ENCODE measurements at regions not wholly inside any gene's neighbourhood (a gene's known extent, or its start where the extent isn't known, plus 50 kb on each side); places are given as distances from the start of the nearest gene placed in this dataset.
"Not testable (repeated sequence)": the region's sequence is repeated elsewhere in the genome, so short reads cannot be mapped to it uniquely, and the experiment has no call there.

DNA sequence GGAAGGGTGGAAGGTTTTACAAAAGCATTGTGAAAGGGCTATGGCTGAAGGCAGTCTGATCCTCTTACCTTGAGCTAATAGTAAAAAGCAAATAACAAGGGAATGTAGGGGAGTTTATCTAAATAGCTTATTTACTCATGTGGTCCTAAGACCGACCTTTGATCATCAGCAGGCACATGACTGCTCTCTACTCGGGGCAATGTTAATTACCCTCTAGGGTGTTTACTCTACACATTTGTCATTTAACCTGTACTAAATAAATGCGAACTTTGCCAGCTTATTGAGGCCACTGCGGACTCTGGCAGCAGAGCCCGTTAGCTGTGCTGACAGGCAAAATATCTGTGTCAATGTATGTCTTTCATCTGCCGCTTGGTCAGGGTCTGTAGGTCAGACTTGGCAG lies 768.3 kb upstream of the ATXN7L3B start:
- DNase-seq: no peak

DNA sequence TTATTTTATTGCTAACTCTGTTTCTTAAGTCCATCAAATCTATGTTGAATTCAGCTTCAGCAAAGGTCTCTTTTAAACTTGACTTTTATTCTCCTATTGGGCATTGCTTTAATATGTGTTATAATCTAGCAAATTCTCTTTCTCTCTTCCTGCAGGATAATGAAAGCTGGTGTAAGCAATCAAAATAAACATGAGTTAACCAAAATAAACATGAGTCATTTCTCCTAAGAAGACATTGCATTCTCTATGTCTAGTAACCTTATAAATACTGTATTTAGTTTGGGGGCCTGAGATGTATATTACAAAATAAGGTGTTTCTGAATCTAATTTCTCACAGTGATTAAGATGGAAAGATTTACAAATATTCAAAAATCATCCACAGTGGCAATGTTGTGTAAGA lies 739.1 kb upstream of the ATXN7L3B start:
- DNase-seq: no peak

DNA sequence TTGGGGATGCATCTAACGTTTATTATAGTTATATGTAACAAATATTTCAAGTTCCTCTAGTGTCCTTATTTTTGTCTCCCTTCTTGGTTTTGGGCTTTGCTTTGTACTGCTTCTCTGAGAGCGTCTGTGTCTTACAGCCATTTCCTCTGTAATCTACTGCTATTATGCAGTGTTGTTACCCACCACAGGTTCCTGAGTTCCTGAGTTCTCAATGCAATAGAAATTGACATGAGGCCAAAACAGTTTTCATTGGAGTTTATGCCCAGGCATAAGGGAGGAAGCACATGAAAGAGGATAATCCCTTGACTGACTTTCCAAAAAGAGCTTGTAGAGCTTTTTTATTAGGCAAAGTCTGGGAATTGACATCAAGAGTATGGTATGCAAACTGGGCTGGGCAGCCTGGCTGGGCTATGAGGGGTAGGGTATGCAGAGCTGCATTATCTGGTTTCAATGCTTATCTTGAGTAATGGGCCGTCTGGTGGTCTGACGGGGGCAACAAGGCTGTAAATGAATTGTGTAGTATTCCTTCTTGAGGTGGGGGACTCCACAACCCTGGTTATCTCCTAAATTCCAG lies 722.5 kb upstream of the ATXN7L3B start:
- DNase-seq: no peak

DNA sequence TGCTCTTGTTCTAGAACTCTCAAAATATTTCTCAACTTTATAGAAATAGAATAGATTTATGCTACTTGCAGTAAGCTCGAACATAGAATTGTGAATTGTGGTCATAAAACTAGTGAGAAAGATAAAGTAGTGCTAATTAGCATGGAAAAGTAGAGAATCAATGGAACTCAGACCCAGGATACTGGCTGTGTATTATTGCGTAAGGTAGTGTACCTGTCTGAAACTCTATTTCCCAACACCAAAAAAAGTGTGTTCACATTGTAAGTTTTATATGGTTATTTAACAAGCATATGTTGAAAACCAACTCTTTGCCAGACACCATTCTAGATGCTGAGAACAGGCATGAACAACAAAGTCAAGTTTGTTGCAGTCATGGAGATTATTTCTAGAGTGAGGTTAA lies 720.5 kb upstream of the ATXN7L3B start:
- no peak for DNase-seq

DNA sequence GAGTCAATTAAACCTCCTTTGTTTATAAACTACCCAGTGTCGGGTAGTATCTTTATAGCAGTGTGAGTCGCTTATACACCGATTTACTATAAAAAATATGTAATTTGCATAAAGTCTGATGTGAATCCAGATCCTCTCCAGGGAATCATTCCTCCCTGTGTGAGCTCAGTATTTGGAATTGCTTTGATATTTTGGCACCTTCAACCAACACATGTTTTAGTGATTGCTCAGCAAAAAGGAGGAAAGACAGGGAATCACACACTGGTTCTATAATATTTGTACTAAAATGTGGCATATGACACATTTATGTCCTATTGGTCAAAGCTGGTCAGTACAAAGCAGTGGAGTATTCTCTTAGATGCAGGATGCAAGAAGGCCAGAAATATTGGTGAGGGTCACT lies 703.9 kb upstream of the ATXN7L3B start:
- no peak for DNase-seq

DNA sequence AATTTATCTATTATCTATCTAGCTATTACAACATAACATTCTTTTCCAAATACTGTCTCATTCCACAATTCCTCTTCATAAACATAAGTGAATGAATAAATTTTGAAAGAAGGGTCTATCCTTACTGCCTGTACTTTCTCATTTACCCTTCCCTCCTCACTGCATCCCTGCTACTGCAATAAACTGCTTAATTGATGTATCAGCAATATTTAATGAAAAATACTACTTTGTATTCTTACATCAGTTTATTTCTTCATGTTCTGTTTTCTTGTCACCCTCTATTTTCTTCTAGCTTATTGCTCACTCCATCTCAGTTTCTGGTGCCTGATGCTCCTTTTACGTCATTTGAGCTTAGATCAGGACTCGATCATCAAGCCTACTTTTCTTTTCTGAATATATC lies 695.7 kb upstream of the ATXN7L3B start:
- no peak for DNase-seq

DNA sequence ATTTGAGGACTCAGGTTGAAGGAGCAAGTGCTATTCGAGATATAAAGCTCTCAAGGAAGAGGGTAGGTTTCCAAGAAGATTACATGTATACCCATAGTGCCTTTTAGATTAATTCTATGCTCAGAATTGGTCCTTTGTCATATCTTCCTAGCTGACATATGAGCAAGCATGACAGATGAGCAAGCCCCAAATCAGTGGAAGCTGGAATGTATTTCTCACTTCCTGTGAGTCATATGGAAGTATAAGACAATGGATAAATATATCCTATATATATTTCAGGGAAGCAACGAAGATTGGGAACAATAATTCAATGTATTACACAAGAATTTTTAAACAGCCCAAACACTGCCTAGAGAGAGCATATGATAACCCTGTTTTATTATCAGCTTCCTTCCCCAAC lies 674.1 kb upstream of the ATXN7L3B start:
- no peak for DNase-seq

DNA sequence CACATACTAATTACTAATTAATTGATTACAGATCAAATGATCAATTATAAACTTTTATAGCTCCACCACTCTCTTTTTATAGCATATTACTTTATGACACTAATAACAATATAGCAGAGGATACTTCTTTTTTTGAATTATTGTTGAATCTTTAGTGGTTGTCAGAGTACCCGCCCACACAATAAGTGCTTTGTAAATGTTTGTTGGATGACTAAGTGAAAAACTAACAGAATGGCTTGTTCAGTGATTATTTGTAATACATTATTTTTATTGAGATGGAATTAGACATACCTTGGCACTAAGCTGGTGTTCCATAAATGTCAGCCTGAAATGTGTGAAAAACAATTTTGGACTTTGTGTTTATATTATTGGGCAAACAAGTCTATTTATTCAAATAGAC lies 670.5 kb upstream of the ATXN7L3B start:
- no peak for DNase-seq

DNA sequence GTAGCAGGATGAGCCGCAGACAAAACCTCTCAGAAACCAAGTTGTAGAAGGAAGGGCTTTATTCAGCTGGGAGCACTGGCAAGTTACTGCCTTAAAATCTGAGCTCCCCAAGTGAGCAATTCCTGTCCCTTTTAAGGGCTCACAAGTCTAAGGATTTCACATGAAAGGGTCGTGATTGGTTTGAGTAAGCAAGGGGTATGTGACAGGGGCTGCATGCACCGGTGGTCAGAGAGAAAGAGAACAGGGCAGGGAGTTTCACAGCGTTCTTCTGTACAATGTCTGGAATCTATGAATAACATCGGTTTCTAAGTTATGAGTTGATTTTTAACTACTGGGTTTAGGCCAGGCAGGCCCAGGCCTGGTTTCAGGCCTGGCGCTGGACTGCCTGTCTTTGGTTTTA lies 660.3 kb upstream of the ATXN7L3B start:
- not testable (repeated sequence) for DNase-seq

DNA sequence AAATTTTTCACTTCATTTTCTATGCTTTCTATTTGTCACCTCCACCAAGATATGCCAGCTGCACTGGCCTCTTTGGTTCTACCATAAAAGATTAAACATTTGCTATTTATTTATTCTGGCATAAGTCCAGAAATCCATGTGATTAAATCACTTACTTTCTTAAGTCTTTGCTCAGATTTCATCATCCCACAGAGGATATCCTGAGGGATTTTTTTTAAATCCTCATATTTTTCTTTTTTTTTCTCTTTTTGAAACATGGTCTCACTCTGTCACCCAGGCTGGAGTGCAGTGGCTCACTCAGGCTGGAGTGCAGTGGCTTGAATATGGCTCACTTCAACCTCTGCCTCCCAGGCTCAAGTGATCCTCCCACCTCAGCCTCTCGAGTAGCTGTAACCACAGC lies 645.4 kb upstream of the ATXN7L3B start:
- DNase-seq: no peak

DNA sequence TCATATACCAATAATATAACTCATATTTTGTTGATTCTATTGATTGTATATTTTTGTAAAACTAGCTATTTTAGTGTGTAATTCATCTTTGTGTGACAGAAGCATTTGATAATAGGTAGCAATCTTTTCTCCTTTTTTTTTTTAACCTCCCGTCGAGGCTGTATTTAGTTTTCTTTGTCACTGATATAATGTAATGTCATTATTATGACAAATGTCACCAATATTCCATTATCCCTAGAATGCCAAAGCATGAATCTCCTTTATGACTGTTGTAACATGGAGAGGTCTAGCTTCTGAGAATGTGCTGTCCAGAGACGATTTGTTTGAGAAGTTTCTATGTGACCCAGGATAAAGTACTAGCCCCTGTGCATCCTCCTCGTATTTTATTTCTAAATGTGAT lies 639.0 kb upstream of the ATXN7L3B start:
- no peak for DNase-seq

DNA sequence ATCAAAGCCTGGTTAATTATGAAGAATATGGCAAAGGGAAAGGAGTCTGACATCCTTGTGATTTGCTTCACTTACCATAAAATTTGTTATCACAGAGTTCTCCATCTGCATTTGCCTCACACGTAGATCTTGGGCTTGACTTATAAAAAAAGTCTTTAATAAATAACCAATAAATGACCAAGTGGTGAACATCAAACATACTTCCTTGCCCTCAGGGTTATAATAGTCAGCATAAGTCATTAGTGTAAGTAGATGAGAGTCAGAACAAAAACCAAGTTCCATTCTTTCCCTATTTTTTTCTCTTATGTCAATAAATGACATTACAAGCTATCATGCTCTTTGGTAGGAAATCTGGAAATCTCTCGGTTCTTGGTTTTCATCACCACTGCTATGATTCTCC lies 635.4 kb upstream of the ATXN7L3B start:
- no peak for DNase-seq

DNA sequence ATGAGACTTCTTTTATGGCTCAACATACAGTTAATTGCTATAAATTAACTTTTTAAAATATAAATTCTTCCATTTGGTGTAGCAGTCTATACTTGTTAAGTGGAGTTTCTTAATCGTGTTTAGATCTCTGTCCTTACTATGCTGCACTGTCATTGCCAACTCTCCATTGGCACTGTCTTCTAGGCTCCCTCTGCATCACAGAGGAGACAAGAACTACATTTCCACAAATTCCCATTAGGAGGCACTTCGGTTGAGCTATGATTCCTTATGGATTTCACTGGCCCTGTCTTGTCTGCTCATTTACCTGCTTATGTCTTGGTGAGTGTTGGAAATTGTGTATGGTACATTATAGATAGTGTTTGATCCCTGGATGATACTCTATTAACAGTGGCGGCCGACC lies 630.9 kb upstream of the ATXN7L3B start:
- no peak for DNase-seq

DNA sequence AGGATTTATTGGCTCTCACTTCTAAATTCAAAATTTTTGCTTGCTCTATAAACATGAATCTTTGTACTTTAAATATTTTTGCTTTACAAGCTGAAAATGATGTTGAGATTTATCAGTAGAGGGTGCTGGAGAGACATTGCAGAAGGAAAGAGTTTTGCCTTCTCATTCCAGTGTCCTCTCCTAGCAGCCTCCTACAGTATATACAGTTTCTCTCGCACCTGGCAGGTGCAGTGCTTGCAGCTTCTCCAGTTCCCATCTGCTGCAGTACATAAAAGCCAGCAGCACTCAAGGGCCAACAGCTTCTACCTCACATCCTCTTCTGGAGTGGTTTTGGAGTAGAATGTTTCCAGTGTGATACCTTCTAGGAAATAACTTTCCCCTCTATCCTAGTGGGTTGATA lies 601.8 kb upstream of the ATXN7L3B start:
- peak; percentile 49 for DNase-seq

DNA sequence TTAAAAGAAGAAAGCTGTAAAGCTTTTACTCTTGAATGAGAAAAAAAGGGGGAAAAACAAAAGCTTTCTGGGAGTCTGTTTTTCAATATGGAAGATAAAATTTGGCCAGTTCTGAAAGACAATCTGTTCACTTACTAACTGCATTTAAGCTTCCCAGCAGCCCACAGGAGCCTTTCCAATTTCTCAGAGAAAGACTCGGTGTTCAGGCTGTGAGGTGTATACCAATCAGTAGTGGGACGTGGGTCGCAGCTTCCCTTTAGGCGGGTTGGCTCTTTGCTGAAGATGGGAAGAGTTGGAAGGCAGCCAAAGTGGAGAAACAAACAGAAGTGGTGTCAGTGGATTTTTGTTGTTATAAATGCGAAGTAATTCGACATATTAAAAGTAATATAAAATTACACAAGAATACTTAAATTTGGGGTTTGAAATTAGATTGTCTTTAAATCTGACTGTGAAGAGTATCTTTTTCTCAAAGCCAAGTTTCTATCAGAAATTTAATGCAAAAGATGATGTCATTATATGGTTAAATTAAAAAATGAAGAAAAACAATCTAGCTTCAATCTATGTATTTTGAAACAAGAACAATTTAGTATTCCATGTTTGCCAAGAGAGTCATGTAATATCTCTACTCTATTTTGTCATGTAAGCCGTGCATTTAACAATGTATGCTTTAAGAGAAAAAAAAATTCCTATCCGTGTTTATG lies 590.2 kb upstream of the ATXN7L3B start:
- DNase-seq: peak; percentile 9

DNA sequence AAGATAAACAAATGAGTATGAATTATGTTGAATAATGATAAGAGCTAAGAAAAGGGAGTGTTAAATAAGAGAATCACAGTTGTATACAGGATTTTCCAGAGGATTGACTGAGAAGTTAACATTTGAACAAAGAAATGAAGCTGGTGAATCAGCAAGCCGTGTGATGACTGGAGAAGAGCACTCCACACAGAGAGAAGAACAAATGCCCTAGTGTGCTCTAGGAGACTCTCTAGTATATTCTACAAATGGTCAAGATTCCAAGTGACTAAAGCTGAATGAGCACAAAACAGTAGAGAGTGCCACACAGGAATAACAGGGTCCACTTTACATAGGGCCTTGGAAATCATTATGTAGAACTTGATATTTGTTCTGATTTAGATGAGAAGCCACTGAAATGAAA lies 587.1 kb upstream of the ATXN7L3B start:
- DNase-seq: no peak

DNA sequence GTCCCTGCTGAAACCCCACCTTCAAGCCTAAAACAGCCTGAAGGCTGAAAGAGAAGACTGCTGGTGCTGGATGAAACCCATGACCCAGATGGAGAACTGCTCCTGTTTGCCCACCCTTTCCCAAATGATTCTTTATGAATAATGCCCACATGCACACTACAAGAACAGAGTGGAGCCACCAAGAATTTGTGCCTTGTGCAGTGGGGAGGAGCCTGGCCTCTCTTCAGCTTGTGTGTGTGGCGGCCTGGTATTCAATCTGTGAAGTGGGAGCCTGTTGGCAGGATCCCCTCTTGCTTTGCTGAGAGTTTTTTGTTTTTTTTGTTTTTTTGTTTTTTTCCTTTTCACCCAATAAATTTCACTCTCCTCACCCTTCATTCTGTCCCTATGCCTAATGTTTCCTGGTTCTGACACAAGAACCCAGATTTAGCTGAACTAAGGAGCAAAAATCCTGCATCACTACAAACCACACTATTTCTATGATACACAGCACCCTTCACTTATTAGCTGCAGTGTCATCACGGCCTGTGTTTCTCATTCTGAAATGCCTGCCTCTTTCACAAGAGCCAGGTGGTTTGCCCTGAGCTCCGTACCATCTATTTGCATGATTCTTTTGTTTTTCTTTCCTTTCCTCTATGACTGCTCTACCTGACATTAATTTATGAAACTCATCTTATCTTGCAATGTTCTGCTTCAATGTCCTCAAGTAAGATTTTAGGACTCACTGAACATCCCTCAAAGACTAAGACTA lies 585.5 kb upstream of the ATXN7L3B start:
- no peak for DNase-seq

DNA sequence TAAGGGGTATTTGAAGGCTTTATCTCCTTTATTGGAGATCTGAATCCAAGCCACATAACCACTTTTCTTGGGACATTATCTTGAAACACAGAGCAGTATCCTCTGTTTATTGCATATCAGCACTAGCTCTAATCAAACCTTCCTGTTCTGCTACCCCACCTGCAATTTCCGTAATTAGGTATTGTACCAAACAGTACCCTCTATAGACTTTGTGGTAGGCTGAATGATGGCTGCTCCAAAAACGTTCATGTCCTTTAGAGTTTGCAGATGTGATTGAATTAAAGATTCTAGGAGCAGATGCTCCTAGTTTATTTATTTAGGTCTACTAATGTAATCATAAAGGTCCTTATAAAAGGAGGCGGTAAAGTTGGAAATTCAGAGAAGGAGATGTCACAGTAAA lies 573.0 kb upstream of the ATXN7L3B start:
- no peak for DNase-seq

DNA sequence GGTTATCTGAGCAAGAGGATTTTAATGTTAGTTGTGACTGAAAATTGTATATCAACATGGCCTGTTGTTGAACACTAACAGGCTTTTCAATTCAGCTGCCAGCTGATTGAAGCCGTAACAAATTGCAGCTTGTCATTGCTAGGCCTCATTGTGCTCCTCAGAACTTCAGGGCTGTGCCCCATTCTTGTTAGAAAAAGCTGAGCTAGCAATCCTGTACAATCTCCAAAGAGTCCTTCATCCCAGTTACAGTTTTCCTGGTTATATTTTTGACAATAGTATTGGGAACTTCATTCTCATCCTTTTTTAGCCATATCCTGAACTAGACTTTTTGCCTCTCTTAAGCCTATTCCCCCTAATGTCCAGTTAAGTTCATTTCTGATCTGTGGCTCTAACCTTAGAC lies 564.1 kb upstream of the ATXN7L3B start:
- no peak for DNase-seq

DNA sequence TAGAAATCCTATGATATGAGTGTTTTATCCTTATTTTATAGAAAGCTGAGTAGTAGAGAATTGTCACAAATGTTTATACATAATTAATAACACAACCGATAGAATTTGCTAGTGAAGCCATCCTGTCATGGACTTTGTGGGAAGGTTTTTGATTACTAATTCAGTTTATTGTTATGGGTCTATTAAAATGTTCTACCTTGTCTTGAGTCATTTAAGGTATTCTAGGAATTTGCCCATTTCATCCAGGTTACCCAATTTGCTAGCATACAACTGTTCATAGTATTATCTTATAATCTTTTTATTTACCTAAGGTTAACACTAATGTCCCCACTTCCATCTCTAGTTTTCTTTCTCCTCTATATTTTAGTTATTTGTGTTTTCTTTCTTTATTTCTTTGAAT lies 553.1 kb upstream of the ATXN7L3B start:
- no peak for DNase-seq

DNA sequence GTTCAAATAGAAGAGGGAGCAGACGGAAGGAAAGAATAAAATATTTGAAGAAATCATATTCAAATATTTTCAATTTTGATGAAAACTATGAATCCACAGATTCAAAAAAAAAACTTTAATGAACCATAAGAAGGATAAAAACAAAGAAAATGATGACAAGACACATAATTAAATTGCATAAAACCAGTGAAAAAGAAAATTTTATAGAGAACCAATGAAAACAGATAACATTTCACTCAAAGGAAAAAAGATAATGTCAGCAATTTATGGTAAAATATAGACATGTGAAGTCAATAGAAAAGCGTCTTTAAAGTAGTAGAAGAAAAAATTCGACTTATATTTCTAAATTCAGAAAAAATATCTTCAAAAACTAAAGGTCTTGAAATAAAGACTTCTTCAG lies 546.5 kb upstream of the ATXN7L3B start:
- no peak for DNase-seq

DNA sequence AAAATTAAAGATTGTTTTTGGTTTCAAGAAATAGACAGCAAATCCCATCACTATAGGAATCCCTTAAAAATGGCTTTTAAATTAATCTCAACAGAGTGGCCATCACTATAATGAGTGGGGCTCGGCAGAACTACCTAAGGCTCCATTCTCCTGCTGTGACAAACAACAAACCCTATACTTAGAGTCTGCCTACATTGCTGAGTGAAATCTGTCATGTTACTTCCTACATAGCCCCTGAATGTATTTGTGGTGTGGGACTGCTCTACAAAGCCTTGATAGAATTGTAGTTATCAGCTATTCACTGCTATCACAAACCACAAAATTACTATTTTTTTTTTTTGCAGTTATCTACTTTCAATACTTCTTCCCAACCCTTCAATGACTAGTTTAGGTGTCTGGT lies 538.7 kb upstream of the ATXN7L3B start:
- no peak for DNase-seq

DNA sequence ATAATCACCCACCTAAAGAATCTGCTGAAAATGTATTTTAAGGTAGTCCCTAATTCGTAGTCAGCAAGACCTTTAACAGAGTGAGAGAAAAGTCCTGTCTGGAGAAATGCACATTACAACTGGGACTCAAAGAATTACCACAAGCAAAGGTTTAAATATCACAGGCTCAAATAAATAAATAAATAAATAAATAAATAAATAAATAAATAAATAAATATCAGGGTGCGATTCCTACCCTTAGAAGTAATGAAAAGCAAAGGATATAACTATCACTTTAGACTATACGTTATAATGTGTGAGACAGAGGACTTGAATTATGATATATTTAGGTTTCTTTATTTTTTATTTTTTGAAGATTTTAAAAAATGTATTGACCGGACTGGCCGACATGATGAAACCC lies 522.5 kb upstream of the ATXN7L3B start:
- no peak for DNase-seq

DNA sequence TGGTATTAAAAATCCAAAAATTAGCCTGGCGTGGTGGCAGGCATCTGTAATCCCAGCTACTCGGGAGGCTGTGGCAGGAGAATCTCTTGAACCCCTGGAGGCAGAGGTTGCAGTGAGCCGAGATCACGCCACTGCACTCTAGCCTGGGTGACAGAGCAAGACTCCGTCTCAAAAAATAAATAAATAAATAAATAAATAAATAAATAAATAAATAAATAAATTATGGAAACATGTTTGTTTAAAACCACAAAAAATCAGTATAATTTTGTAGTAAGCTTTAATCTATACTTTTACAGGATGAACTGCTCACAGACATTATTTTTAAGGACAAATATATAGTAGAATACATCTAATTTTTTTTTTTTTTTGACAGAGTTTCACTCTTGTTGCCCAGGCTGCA lies 521.3 kb upstream of the ATXN7L3B start:
- DNase-seq: not testable (repeated sequence)

DNA sequence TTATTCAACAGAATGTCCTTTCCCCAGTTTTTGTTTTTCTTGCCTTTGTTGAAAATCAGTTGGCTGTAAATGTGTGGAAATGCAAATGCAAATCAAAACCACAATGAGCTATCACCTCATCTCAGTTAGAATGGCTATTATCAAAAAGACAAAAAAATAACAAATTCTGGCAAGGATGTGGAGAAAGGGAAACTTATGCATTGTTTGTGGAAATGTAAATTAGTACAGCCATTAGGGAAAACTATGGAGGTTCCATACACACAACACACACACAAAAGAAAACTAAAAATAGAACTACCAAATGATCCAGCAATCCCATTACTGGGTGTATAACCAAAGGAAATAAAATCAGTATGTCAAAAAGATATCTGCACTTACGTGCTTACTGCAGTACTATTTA lies 518.8 kb upstream of the ATXN7L3B start:
- no peak for DNase-seq
